ENCODE measurements at regions not wholly inside any gene's neighbourhood (a gene's known extent, or its start where the extent isn't known, plus 50 kb on each side); places are given as distances from the start of the nearest gene placed in this dataset.
"Not testable (repeated sequence)": the region's sequence is repeated elsewhere in the genome, so short reads cannot be mapped to it uniquely, and the experiment has no call there.

- H3K27ac ChIP-seq = no peak overlapping the region
- TF ChIP-seq CTCF (IDR thresholded peaks at IDR 0.05) = no peak
- H3K4me3 ChIP-seq = no peak overlapping the region
- DNase-seq (ENCODE audit: low spot score) = no peak
Measured at GRCh38 chr12:93989949-93990348, 158.4 kb upstream of the PLXNC1 start.

GRCh38 chr12:93990832-93991803, 157.3 kb upstream of the PLXNC1 start:
- Histone ChIP-seq H3K27ac (no peak overlapping the region), H3K4me3 (no peak overlapping the region)
- no peak for TF ChIP-seq CTCF (IDR thresholded peaks at IDR 0.05)
- DNase-seq (ENCODE audit: low spot score) = no peak

- no peak for DNase-seq (ENCODE audit: low spot score)
- no peak for TF ChIP-seq CTCF (IDR thresholded peaks at IDR 0.05)
- H3K4me3 ChIP-seq = no peak overlapping the region
- no peak overlapping the region for H3K27ac ChIP-seq
Measured at GRCh38 chr12:93991829-93992461, 156.4 kb upstream of the PLXNC1 start.

- no peak for TF ChIP-seq CTCF (IDR thresholded peaks at IDR 0.05)
- Histone ChIP-seq H3K4me3 (no peak overlapping the region), H3K27ac (no peak overlapping the region)
- no peak for DNase-seq (ENCODE audit: low spot score)
Measured at GRCh38 chr12:93994721-93995120, 153.7 kb upstream of the PLXNC1 start.

- DNase-seq (ENCODE audit: low spot score) = no peak
- H3K27ac ChIP-seq = no peak overlapping the region
- no peak overlapping the region for H3K4me3 ChIP-seq
- TF ChIP-seq CTCF (IDR thresholded peaks at IDR 0.05) = no peak
Measured at GRCh38 chr12:93996321-93996720, 152.1 kb upstream of the PLXNC1 start.

- no peak for TF ChIP-seq CTCF (IDR thresholded peaks at IDR 0.05)
- Histone ChIP-seq H3K27ac (no peak overlapping the region), H3K4me3 (no peak overlapping the region)
- DNase-seq (ENCODE audit: low spot score) = no peak
Measured at GRCh38 chr12:94001691-94002090, 146.7 kb upstream of the PLXNC1 start.

- not testable (repeated sequence) for H3K4me3 ChIP-seq; H3K27ac ChIP-seq; DNase-seq (ENCODE audit: low spot score)
Measured at GRCh38 chr12:94002925-94003324, 145.5 kb upstream of the PLXNC1 start.

GRCh38 chr12:94007833-94008232, 140.5 kb upstream of the PLXNC1 start:
- DNase-seq (ENCODE audit: low spot score); H3K27ac ChIP-seq; H3K4me3 ChIP-seq: not testable (repeated sequence)

Measured in coronary artery (tissue), 2 donors.